ENCODE measurements at regions not wholly inside any gene's neighbourhood (a gene's known extent, or its start where the extent isn't known, plus 50 kb on each side); places are given as distances from the start of the nearest gene placed in this dataset.
A peak's percentile ranks its signal among the peaks of the same experiment; 100 is the strongest.

- Mint-ChIP-seq H3K4me3 (no peak overlapping the region), H3K9me3 (no peaks in the 10 kb centered on the region), H3K27me3 (peaks cover 17% of the 10 kb centered on the region), H3K27ac (no peak overlapping the region), H3K4me1 (ENCODE audit: unreplicated experiment) (no peaks in the 10 kb centered on the region), H3K36me3 (peaks cover 4% of the 10 kb centered on the region)
- no peak for TF ChIP-seq CTCF (conservative IDR thresholded peaks at IDR 0.05)
- peak; percentile 27 for DNase-seq (ENCODE audit: extremely low spot score, unreplicated experiment)
Measured at GRCh38 chr5:2912741-2913140, 161.3 kb upstream of the IRX2 start.

- Mint-ChIP-seq H3K27ac (no peak overlapping the region), H3K36me3 (peaks cover 4% of the 10 kb centered on the region), H3K9me3 (no peaks in the 10 kb centered on the region), H3K27me3 (peaks cover 13% of the 10 kb centered on the region), H3K4me1 (ENCODE audit: unreplicated experiment) (peaks cover 4% of the 10 kb centered on the region), H3K4me3 (no peak overlapping the region)
- DNase-seq (ENCODE audit: extremely low spot score, unreplicated experiment): peak; percentile 36
- no peak for TF ChIP-seq CTCF (conservative IDR thresholded peaks at IDR 0.05)
Measured at GRCh38 chr5:2910401-2911175, 159.1 kb upstream of the IRX2 start.

GRCh38 chr5:2909035-2909434 is 157.6 kb upstream of the IRX2 start:
- DNase-seq (ENCODE audit: extremely low spot score, unreplicated experiment): peak; percentile 36
- Mint-ChIP-seq H3K27me3 (peaks cover 5% of the 10 kb centered on the region), H3K4me3 (no peak overlapping the region), H3K9me3 (no peaks in the 10 kb centered on the region), H3K27ac (no peak overlapping the region), H3K36me3 (peaks cover 4% of the 10 kb centered on the region), H3K4me1 (ENCODE audit: unreplicated experiment) (peaks cover 4% of the 10 kb centered on the region)
- TF ChIP-seq CTCF (conservative IDR thresholded peaks at IDR 0.05): no peak

- Mint-ChIP-seq H3K4me1 (ENCODE audit: unreplicated experiment) (peaks cover 4% of the 10 kb centered on the region), H3K9me3 (no peaks in the 10 kb centered on the region), H3K27me3 (peaks cover 3% of the 10 kb centered on the region), H3K4me3 (no peak overlapping the region), H3K27ac (no peak overlapping the region), H3K36me3 (no peaks in the 10 kb centered on the region)
- DNase-seq (ENCODE audit: extremely low spot score, unreplicated experiment): peak; percentile 24
- no peak for TF ChIP-seq CTCF (conservative IDR thresholded peaks at IDR 0.05)
Measured at GRCh38 chr5:2908086-2908485, 156.6 kb upstream of the IRX2 start.

- no peaks in the 10 kb centered on the region for H3K9me3 Mint-ChIP-seq
- no peaks in the 10 kb centered on the region for H3K36me3 Mint-ChIP-seq
- peak; percentile 57 for DNase-seq (ENCODE audit: extremely low spot score, unreplicated experiment)
Measured at GRCh38 chr5:2906302-2907090, 155.0 kb upstream of the IRX2 start.

More at GRCh38 chr5:2906302-2907090, 155.0 kb upstream of the IRX2 start:
- TF ChIP-seq CTCF (conservative IDR thresholded peaks at IDR 0.05): no peak
- Mint-ChIP-seq H3K4me3 (no peak overlapping the region), H3K27ac (no peak overlapping the region), H3K4me1 (ENCODE audit: unreplicated experiment) (peaks cover 4% of the 10 kb centered on the region), H3K27me3 (peaks cover 3% of the 10 kb centered on the region)

Data from type B pancreatic cell (in vitro differentiated cells).